Mesothelial cell of epicardium (in vitro differentiated cells): ENCODE measurements at regions not wholly inside any gene's neighbourhood (a gene's known extent, or its start where the extent isn't known, plus 50 kb on each side); places are given as distances from the start of the nearest gene placed in this dataset.

Experiments
- DNase-seq, 2 experiments: peaks; one replicate each; pipeline ENCODE4 v3.0.0; 2021; ENCODE audit warnings: low spot score in 2 of 2; ENCODE audit not compliant: unreplicated experiment in 2 of 2
- H3K27ac Mint-ChIP-seq: 2 replicates; pipeline ENCODE4 v1.8.0; 2021; ENCODE audit warnings: mixed read lengths
- H3K27me3 Mint-ChIP-seq: 2 replicates; pipeline ENCODE4 v1.8.0; 2021; ENCODE audit warnings: low read depth, mixed read lengths
- H3K36me3 Mint-ChIP-seq: 2 replicates; pipeline ENCODE4 v1.8.0; 2021; ENCODE audit warnings: mixed read lengths
- H3K4me1 Mint-ChIP-seq: 2 replicates; pipeline ENCODE4 v1.8.0; 2021; ENCODE audit warnings: mixed read lengths
- H3K4me3 Mint-ChIP-seq: 2 replicates; pipeline ENCODE4 v1.8.0; 2021; ENCODE audit warnings: mild to moderate bottlenecking, moderate library complexity, mixed read lengths
- H3K9me3 Mint-ChIP-seq: 2 replicates; pipeline ENCODE4 v1.8.0; 2021; ENCODE audit warnings: mixed read lengths
- CTCF ChIP-seq: fragments of 200-600 bp; sonication (generic); IDR thresholded peaks from one replicate; pipeline ENCODE4 v1.5.0; 2021; ENCODE audit warnings: antibody characterized with exemption; ENCODE audit not compliant: unreplicated experiment

DNA sequence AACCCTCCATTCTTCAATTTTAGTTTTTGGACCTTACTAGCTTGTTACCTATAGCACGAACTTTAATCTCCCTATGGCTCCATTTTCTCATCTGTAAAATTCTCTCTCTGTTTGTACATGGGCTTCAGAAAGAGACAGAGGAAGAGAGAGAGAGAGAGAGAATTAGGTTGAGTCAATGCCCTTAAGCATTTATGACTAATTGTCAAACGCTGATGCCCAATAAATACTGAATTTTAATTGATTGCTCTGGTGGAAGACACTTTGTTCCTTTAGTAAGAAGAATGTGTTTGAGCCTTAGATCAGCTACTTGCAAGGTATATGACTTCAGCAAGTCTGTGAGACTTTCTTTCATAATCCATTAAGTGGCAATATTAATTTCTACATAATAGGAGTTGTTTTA is 743.1 kb upstream of the ADGRL4 start:
- H3K4me3 Mint-ChIP-seq, result no peak overlapping the region
- no peaks in the 10 kb centered on the region for H3K27me3 Mint-ChIP-seq
- no peak for DNase-seq
- peaks cover 10% of the 10 kb centered on the region for H3K9me3 Mint-ChIP-seq
- TF ChIP-seq CTCF, result no peak
- no peaks in the 10 kb centered on the region for H3K36me3 Mint-ChIP-seq
- no peaks in the 10 kb centered on the region for H3K4me1 Mint-ChIP-seq
- no peak overlapping the region for H3K27ac Mint-ChIP-seq

DNA sequence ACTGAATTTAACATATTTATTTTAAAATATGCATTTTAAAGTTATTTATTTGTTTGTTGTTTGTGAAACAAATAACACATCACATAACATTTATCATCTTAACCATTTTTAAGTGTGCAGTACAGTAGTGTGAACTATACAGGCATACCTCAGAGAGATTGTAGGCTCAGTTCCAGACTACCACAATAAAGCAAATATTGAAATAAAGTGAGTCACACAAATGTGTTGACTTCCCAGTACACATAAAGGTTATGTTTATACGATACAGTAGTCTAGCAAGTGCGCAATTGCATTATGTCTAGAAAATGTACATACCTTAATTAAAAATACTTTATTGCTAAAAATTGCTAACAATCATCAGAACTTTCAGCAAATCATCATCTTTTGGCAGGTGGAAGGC is 739.4 kb upstream of the ADGRL4 start:
- no peaks in the 10 kb centered on the region for H3K4me1 Mint-ChIP-seq
- H3K27me3 Mint-ChIP-seq, result no peaks in the 10 kb centered on the region

GRCh38 chr1:79744746-79745145 is 738.2 kb upstream of the ADGRL4 start:
- Mint-ChIP-seq H3K27ac (no peak overlapping the region), H3K36me3 (no peaks in the 10 kb centered on the region), H3K27me3 (no peaks in the 10 kb centered on the region), H3K9me3 (peaks cover 13% of the 10 kb centered on the region), H3K4me1 (no peaks in the 10 kb centered on the region), H3K4me3 (no peak overlapping the region)
- no peak for DNase-seq
- no peak for TF ChIP-seq CTCF

More for the DNA sequence above, 739.4 kb upstream of the ADGRL4 start:
- H3K27ac Mint-ChIP-seq, result no peak overlapping the region
- no peak overlapping the region for H3K4me3 Mint-ChIP-seq
- no peaks in the 10 kb centered on the region for H3K36me3 Mint-ChIP-seq
- peaks cover 10% of the 10 kb centered on the region for H3K9me3 Mint-ChIP-seq
- DNase-seq, result no peak
- no peak for TF ChIP-seq CTCF

DNA sequence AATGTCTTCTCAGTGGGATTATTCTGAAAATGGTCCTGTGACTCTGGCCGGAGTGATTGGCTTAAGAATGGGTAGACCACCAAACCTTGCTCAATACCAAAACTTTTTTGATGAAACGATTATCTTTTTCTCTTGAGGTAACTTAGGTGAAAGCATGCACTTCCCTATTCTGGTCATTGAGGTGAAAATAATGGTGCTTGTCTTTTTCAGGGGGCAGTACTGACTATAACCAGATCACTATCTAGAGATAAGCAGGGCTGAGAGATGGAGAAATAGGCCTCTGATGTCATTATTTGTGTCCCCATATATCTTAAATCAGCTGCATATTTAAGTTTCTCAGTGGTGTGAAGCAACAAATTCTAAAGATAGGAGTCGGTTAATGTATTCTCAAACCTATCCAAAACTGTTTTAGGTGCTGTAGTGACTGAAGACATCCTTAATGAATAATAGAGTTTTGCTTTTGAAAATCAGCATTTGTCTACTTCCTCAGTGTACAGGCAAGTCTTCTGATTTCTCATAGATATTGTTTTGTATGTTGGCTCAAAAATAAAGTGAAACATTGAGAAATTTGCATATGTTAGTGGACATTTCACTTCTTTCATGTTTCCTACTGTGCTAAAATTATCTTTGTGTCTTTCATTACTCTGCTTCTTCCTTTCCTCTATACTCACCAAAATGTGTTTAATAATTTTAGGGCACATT is 735.3 kb upstream of the ADGRL4 start:
- Mint-ChIP-seq H3K9me3 (peaks cover 19% of the 10 kb centered on the region), H3K27me3 (no peaks in the 10 kb centered on the region), H3K4me3 (no peak overlapping the region), H3K4me1 (no peaks in the 10 kb centered on the region), H3K36me3 (peaks cover under 1% of the 10 kb centered on the region), H3K27ac (no peak overlapping the region)
- DNase-seq, result no peak
- no peak for TF ChIP-seq CTCF

DNA sequence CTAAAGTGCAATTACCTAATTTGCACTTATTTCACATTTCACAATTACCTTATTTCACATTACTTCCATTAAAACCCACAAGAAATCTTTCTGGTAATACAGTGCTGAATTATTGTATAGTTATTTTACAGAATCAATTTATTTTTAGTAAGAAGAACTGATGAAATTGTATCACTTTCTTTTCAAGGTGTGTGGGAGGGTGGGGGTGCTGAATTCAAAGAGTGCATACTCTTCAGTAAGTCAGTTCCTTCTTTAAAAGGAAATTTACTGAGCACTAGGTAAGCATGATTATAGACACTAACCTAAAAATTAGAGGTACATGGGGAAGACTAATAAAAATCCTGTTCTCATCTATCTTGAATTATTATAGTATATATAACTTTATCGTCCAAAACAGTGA is 731.6 kb upstream of the ADGRL4 start:
- H3K27ac Mint-ChIP-seq, result no peak overlapping the region
- peaks cover 3% of the 10 kb centered on the region for H3K36me3 Mint-ChIP-seq
- no peak for TF ChIP-seq CTCF
- no peaks in the 10 kb centered on the region for H3K27me3 Mint-ChIP-seq
- no peak overlapping the region for H3K4me3 Mint-ChIP-seq
- DNase-seq, result no peak
- H3K4me1 Mint-ChIP-seq, result no peaks in the 10 kb centered on the region
- H3K9me3 Mint-ChIP-seq, result peaks cover 27% of the 10 kb centered on the region

GRCh38 chr1:79737193-79737592 is 730.7 kb upstream of the ADGRL4 start:
- Mint-ChIP-seq H3K4me3 (no peak overlapping the region), H3K4me1 (no peaks in the 10 kb centered on the region), H3K36me3 (peaks cover 3% of the 10 kb centered on the region), H3K9me3 (peaks cover 27% of the 10 kb centered on the region), H3K27me3 (no peaks in the 10 kb centered on the region), H3K27ac (no peak overlapping the region)
- TF ChIP-seq CTCF, result no peak
- no peak for DNase-seq
